Coronary artery (tissue), 2 donors: ENCODE measurements at regions not wholly inside any gene's neighbourhood (a gene's known extent, or its start where the extent isn't known, plus 50 kb on each side); places are given as distances from the start of the nearest gene placed in this dataset.

Experiments
- DNase-seq: peaks from one replicate; pipeline ENCODE4 v3.0.0-alpha.2; 2017; ENCODE audit warnings: low spot score
- H3K27ac ChIP-seq, 2 donors: fragments of 200-600 bp; sonication (generic); one replicate each; pipeline ENCODE4 v1.5.1; 2016 to 2019
- H3K4me3 ChIP-seq: fragments of 200-600 bp; sonication (generic); 2 replicates; pipeline ENCODE4 v1.5.1; 2016; ENCODE audit warnings: mild to moderate bottlenecking, moderate library complexity
- CTCF ChIP-seq: fragments of 200-600 bp; sonication (generic); IDR thresholded peaks from one replicate; pipeline ENCODE4 v1.5.1; 2019; ENCODE audit warnings: antibody characterized with exemption

GRCh38 chr16:59154295-59154694, 420.2 kb upstream of the GOT2 start:
- Histone ChIP-seq H3K4me3 (no peak overlapping the region), H3K27ac (no peak overlapping the region)
- no peak for DNase-seq
- TF ChIP-seq CTCF, result no peak

- H3K4me3 ChIP-seq, result no peak overlapping the region
- DNase-seq, result no peak
- no peak for TF ChIP-seq CTCF
- H3K27ac ChIP-seq, result no peak overlapping the region
Measured at GRCh38 chr16:59148769-59149155, 414.6 kb upstream of the GOT2 start.

GRCh38 chr16:59148056-59148768, 414.1 kb upstream of the GOT2 start:
- no peak overlapping the region for H3K4me3 ChIP-seq

GRCh38 chr16:59146140-59146539, 412.0 kb upstream of the GOT2 start:
- no peak for TF ChIP-seq CTCF
- no peak overlapping the region for H3K27ac ChIP-seq
- DNase-seq, result no peak
- H3K4me3 ChIP-seq, result no peak overlapping the region

More at GRCh38 chr16:59148056-59148768, 414.1 kb upstream of the GOT2 start:
- no peak for TF ChIP-seq CTCF
- H3K27ac ChIP-seq, result no peak overlapping the region
- no peak for DNase-seq

GRCh38 chr16:59144841-59145240, 410.7 kb upstream of the GOT2 start:
- DNase-seq, result no peak
- TF ChIP-seq CTCF, result no peak
- Histone ChIP-seq H3K4me3 (no peak overlapping the region), H3K27ac (no peak overlapping the region)

GRCh38 chr16:59144326-59144725, 410.2 kb upstream of the GOT2 start:
- TF ChIP-seq CTCF, result no peak
- Histone ChIP-seq H3K27ac (no peak overlapping the region), H3K4me3 (no peak overlapping the region)
- no peak for DNase-seq

- no peak for TF ChIP-seq CTCF
- no peak overlapping the region for H3K27ac ChIP-seq
- H3K4me3 ChIP-seq, result no peak overlapping the region
- no peak for DNase-seq
Measured at GRCh38 chr16:59126486-59126885, 392.4 kb upstream of the GOT2 start.
